IMR-90 (cell line): ENCODE measurements at regions not wholly inside any gene's neighbourhood (a gene's known extent, or its start where the extent isn't known, plus 50 kb on each side); places are given as distances from the start of the nearest gene placed in this dataset.

ENCODE experiments used
- TF ChIP-seq, protein P1 (sequence below): conservative IDR thresholded peaks from 2 replicates; pipeline ENCODE4 v1.5.1; 2012; ENCODE audit warnings: mild to moderate bottlenecking, low read depth, low read length, improper control_type of control experiment
- TF ChIP-seq, protein P2 (sequence below): fragments of 150-350 bp; IDR thresholded peaks from 2 replicates; pipeline ENCODE4 v1.6.1; 2016; ENCODE audit warnings: low read depth, mild to moderate bottlenecking, low read length, moderate library complexity, borderline replicate concordance
- TF ChIP-seq, protein P3 (sequence below): fragments of 150-350 bp; IDR thresholded peaks from 2 replicates; pipeline ENCODE4 v1.6.1; 2017; ENCODE audit warnings: mild to moderate bottlenecking, antibody characterized with exemption, low read length, low read depth

DNA sequence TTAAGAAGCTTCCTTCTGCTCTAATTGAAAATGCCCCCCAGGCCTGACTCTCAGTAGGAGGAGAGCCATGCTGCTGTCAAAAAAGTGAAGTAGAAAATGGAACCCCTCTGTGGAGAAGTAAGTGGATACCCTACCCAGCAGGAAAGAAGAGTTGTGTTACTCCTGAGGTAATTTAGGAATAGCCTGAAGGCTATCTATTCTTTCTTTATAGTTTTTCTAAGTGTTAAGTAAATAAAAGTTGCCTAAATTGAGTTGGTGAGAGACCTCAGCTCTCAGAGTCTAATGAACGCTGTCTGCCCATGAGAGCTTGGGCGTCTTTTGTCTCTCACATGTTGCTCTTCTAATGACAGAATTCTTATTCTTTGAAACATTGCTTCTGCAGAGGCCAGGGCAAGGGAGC is 116.2 kb downstream of the NSUN3 start:
- TF ChIP-seq, protein P1, sequence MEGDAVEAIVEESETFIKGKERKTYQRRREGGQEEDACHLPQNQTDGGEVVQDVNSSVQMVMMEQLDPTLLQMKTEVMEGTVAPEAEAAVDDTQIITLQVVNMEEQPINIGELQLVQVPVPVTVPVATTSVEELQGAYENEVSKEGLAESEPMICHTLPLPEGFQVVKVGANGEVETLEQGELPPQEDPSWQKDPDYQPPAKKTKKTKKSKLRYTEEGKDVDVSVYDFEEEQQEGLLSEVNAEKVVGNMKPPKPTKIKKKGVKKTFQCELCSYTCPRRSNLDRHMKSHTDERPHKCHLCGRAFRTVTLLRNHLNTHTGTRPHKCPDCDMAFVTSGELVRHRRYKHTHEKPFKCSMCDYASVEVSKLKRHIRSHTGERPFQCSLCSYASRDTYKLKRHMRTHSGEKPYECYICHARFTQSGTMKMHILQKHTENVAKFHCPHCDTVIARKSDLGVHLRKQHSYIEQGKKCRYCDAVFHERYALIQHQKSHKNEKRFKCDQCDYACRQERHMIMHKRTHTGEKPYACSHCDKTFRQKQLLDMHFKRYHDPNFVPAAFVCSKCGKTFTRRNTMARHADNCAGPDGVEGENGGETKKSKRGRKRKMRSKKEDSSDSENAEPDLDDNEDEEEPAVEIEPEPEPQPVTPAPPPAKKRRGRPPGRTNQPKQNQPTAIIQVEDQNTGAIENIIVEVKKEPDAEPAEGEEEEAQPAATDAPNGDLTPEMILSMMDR, result no peak
- TF ChIP-seq, protein P2, sequence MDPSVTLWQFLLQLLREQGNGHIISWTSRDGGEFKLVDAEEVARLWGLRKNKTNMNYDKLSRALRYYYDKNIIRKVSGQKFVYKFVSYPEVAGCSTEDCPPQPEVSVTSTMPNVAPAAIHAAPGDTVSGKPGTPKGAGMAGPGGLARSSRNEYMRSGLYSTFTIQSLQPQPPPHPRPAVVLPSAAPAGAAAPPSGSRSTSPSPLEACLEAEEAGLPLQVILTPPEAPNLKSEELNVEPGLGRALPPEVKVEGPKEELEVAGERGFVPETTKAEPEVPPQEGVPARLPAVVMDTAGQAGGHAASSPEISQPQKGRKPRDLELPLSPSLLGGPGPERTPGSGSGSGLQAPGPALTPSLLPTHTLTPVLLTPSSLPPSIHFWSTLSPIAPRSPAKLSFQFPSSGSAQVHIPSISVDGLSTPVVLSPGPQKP, result no peak
- TF ChIP-seq, protein P3, sequence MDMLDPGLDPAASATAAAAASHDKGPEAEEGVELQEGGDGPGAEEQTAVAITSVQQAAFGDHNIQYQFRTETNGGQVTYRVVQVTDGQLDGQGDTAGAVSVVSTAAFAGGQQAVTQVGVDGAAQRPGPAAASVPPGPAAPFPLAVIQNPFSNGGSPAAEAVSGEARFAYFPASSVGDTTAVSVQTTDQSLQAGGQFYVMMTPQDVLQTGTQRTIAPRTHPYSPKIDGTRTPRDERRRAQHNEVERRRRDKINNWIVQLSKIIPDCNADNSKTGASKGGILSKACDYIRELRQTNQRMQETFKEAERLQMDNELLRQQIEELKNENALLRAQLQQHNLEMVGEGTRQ, result no peak
